Endometrial microvascular endothelial cells (primary cell): ENCODE measurements at regions not wholly inside any gene's neighbourhood (a gene's known extent, or its start where the extent isn't known, plus 50 kb on each side); places are given as distances from the start of the nearest gene placed in this dataset.

ENCODE experiments used
- in situ Hi-C: cut with HindIII; loops from 2 replicates; pipeline ENCODE4 v1.10.0; 2017; ENCODE audit warnings: low sequenced_read_pairs, low pct_unique_long_range_greater_than_20kb; ENCODE audit errors: inconsistent ontology term

- in situ Hi-C loops, result no loop called here
Measured at GRCh38 chr15:96699871-96700401, 369.4 kb downstream of the NR2F2 start.

- in situ Hi-C loops, result no loop called here
Measured at GRCh38 chr15:96700555-96700954, 370.1 kb downstream of the NR2F2 start.

- in situ Hi-C loops, result no loop called here
Measured at GRCh38 chr15:96701443-96701842, 370.9 kb downstream of the NR2F2 start.

GRCh38 chr15:96701877-96702276, 371.4 kb downstream of the NR2F2 start:
- in situ Hi-C loops, result no loop called here

- in situ Hi-C loops, result no loop called here
Measured at GRCh38 chr15:96702589-96702988, 372.1 kb downstream of the NR2F2 start.

- in situ Hi-C loops, result no loop called here
Measured at GRCh38 chr15:96703091-96703490, 372.6 kb downstream of the NR2F2 start.

- in situ Hi-C loops, result no loop called here
Measured at GRCh38 chr15:96703794-96704550, 373.5 kb downstream of the NR2F2 start.

GRCh38 chr15:96716075-96716474, 385.6 kb downstream of the NR2F2 start:
- in situ Hi-C loops, result no loop called here

GRCh38 chr15:96716478-96716877, 386.0 kb downstream of the NR2F2 start:
- in situ Hi-C loops, result no loop called here

- in situ Hi-C loops, result no loop called here
Measured at GRCh38 chr15:96720251-96720650, 389.8 kb downstream of the NR2F2 start.

- in situ Hi-C loops, result no loop called here
Measured at GRCh38 chr15:96720656-96721055, 390.2 kb downstream of the NR2F2 start.

- in situ Hi-C loops, result no loop called here
Measured at GRCh38 chr15:96728591-96728990, 398.1 kb downstream of the NR2F2 start.

- in situ Hi-C loops, result no loop called here
Measured at GRCh38 chr15:96732704-96733103, 402.2 kb downstream of the NR2F2 start.

GRCh38 chr15:96733721-96734120, 403.2 kb downstream of the NR2F2 start:
- in situ Hi-C loops, result no loop called here

GRCh38 chr15:96735632-96736240, 405.2 kb downstream of the NR2F2 start:
- in situ Hi-C loops, result no loop called here

GRCh38 chr15:96736384-96736783, 405.9 kb downstream of the NR2F2 start:
- in situ Hi-C loops, result no loop called here

GRCh38 chr15:96737408-96737807, 406.9 kb downstream of the NR2F2 start:
- in situ Hi-C loops, result no loop called here

- in situ Hi-C loops, result no loop called here
Measured at GRCh38 chr15:96746665-96747064, 416.2 kb downstream of the NR2F2 start.

- in situ Hi-C loops, result no loop called here
Measured at GRCh38 chr15:96747291-96747690, 416.8 kb downstream of the NR2F2 start.

GRCh38 chr15:96750361-96750760, 419.9 kb downstream of the NR2F2 start:
- in situ Hi-C loops, result no loop called here
